ENCODE measurements at regions not wholly inside any gene's neighbourhood (a gene's known extent, or its start where the extent isn't known, plus 50 kb on each side); places are given as distances from the start of the nearest gene placed in this dataset.

- no peak for TF ChIP-seq YY1 (IDR thresholded peaks at IDR 0.05; ENCODE audit: insufficient read depth, insufficient read length)
- TF ChIP-seq ZNF274 (IDR thresholded peaks at IDR 0.05; ENCODE audit: low read depth, low read length): no peak
- no peak for TF ChIP-seq SUZ12 (IDR thresholded peaks at IDR 0.05; ENCODE audit: extremely low read depth, insufficient read depth, insufficient read length)
These were observed 74.4 kb upstream of the CLEC14A start for GRCh38 chr14:38330275-38330674.
